Calu3 (cell line): ENCODE measurements at regions not wholly inside any gene's neighbourhood (a gene's known extent, or its start where the extent isn't known, plus 50 kb on each side); places are given as distances from the start of the nearest gene placed in this dataset.

Source experiments
- BruUV-seq: library from RNA; stranded (reverse); fragments of 400-500 nt; replicated peaks from 2 replicates; lab custom pipeline; 2021; lab: Mats Ljungman, UMichigan
- CTCF ChIA-PET: fragments of 300-600 bp; sonication (Branson Sonifier 250); formaldehyde crosslinking; loops from one replicate; lab custom pipeline; 2022; ENCODE audit warnings: antibody characterized with exemption; lab: Charles Lee
- DNase-seq: peaks from one replicate; pipeline ENCODE4 v3.0.0; 2022
- H3K27ac Mint-ChIP-seq: one replicate; pipeline ENCODE4 v1.8.0; 2022; ENCODE audit warnings: mixed read lengths; ENCODE audit not compliant: unreplicated experiment
- H3K27me3 Mint-ChIP-seq: one replicate; pipeline ENCODE4 v1.8.0; 2022; ENCODE audit warnings: mixed read lengths; ENCODE audit not compliant: unreplicated experiment
- H3K36me3 Mint-ChIP-seq: one replicate; pipeline ENCODE4 v1.8.0; 2022; ENCODE audit warnings: mild to moderate bottlenecking, moderate library complexity, mixed read lengths; ENCODE audit not compliant: insufficient read depth, unreplicated experiment
- H3K4me1 Mint-ChIP-seq: one replicate; pipeline ENCODE4 v1.8.0; 2022; ENCODE audit warnings: mild to moderate bottlenecking, low read depth, mixed read lengths; ENCODE audit not compliant: unreplicated experiment
- H3K4me3 Mint-ChIP-seq: one replicate; pipeline ENCODE4 v1.8.0; 2022; ENCODE audit warnings: mild to moderate bottlenecking, low read depth, moderate library complexity, mixed read lengths; ENCODE audit not compliant: unreplicated experiment
- H3K9me3 Mint-ChIP-seq: one replicate; pipeline ENCODE4 v1.8.0; 2022; ENCODE audit warnings: low read depth, mixed read lengths; ENCODE audit not compliant: unreplicated experiment
- intact Hi-C: fragments of 100-400 bp; cut with micrococcal nuclease; formaldehyde crosslinking; loops from one replicate; pipeline ENCODE4 v1.10.0; 2022; ENCODE audit not compliant: unreplicated experiment
- TF ChIP-seq, protein P1 (sequence below): fragments of 200-600 bp; IDR thresholded peaks from one replicate; pipeline ENCODE4 v1.8.0; 2022; ENCODE audit warnings: antibody characterized with exemption; ENCODE audit not compliant: unreplicated experiment

DNA sequence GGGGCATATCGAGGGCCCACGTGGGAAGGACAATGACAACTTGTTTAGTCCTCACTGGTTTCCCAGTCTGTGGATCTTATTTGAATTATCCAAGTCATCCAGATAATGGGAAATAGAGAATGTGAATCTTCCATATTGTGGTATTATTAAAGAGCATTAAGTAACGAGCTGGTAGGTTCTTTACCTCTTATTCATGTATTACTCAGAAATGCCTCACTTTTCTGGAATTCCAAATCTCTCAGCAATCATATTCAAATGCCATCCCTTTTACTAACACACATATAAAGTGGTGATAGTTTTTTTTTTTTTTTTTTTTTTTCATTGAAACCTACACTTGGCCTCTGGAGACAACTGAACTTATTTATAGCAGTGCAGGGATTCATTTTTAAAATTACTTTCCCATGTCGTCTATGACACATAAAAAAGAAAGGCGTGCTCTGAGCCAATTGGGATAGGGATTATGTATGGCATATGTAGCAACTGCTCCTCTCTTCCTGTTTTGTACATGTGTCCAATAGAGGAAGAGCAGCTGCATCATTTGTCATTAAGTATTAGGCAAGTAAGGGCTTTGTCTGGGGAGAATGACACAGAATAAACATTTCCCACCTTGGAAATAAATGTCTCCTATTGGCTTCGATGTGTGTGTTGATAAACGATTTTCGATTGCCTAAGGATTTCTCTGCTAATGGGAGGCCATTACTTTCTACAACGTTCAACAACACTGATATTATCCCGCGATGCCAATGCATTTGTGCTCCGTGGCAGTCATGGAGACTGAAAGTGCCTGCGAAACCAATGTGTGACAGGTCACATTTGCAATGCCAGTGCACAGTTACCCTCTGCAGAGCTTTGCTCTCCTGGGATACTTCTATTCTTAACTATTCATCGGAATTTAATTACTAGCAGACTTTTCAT is 78.6 kb upstream of the IFNG-AS1 start:
- Mint-ChIP-seq H3K9me3 (no peaks in the 10 kb centered on the region), H3K4me1 (peaks cover 12% of the 10 kb centered on the region), H3K36me3 (no peaks in the 10 kb centered on the region), H3K27ac (no peak overlapping the region), H3K27me3 (no peaks in the 10 kb centered on the region), H3K4me3 (no peak overlapping the region)
- no TSS peak for BruUV-seq
- no peak for DNase-seq
- TF ChIP-seq, protein P1, sequence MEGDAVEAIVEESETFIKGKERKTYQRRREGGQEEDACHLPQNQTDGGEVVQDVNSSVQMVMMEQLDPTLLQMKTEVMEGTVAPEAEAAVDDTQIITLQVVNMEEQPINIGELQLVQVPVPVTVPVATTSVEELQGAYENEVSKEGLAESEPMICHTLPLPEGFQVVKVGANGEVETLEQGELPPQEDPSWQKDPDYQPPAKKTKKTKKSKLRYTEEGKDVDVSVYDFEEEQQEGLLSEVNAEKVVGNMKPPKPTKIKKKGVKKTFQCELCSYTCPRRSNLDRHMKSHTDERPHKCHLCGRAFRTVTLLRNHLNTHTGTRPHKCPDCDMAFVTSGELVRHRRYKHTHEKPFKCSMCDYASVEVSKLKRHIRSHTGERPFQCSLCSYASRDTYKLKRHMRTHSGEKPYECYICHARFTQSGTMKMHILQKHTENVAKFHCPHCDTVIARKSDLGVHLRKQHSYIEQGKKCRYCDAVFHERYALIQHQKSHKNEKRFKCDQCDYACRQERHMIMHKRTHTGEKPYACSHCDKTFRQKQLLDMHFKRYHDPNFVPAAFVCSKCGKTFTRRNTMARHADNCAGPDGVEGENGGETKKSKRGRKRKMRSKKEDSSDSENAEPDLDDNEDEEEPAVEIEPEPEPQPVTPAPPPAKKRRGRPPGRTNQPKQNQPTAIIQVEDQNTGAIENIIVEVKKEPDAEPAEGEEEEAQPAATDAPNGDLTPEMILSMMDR: no peak
- intact Hi-C loops: no loop called here
- CTCF ChIA-PET: interaction anchor here (0.5 to 1.5 kb wide), 5 partner anchors 15 to 1240 kb away, joined by 3 to 5 read pairs (median 3); no protein-coding TSS in a partner anchor

DNA sequence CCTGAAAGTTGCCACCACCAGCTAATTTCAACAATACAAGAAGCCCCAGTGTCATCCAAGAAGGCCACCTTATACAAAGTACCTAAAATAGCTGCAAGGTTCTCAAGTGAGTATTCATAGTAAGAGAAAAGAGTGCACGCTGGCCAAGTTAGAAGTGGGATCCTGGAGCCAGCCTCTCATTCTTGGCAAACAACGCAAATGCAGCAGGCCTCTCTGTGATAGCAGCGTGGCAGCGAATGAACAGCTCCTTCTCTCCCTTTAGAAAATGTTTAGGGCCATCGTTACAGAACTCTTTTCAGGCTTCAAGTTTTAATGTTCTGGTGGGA is 78.0 kb upstream of the IFNG-AS1 start:
- H3K27ac Mint-ChIP-seq: no peak overlapping the region
- TF ChIP-seq, protein P1: no peak
- H3K4me3 Mint-ChIP-seq: no peak overlapping the region
- BruUV-seq: no TSS peak
- intact Hi-C loops: no loop called here
- H3K9me3 Mint-ChIP-seq: no peaks in the 10 kb centered on the region
- H3K4me1 Mint-ChIP-seq: peaks cover 12% of the 10 kb centered on the region
- H3K36me3 Mint-ChIP-seq: no peaks in the 10 kb centered on the region
- no peaks in the 10 kb centered on the region for H3K27me3 Mint-ChIP-seq
- CTCF ChIA-PET: interaction anchor here (0.5 kb wide), 1 partner anchor 14 kb away, joined by 4 read pairs; no protein-coding TSS in a partner anchor
- no peak for DNase-seq

DNA sequence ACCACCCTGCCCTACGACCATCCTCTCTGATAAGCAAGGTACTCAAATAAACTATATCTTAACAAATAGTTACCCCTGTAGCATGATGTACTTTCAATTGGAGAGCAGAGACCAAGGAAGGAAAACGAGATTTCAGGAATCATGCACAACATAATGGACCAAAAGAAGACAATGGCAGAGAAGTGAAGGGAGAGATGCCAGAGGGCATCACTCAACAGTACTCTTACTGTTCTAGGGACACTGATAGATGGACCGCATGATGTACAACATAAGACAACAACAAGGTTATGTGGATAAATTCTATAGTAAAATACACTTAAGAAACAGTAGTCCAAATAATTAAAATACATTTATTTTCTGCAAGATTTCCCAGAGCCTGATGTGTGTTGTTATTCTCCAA is 77.5 kb upstream of the IFNG-AS1 start:
- no TSS peak for BruUV-seq
- CTCF ChIA-PET: no interaction called here
- Mint-ChIP-seq H3K27me3 (no peaks in the 10 kb centered on the region), H3K4me3 (no peak overlapping the region), H3K9me3 (no peaks in the 10 kb centered on the region), H3K4me1 (peaks cover 12% of the 10 kb centered on the region), H3K36me3 (no peaks in the 10 kb centered on the region), H3K27ac (no peak overlapping the region)
- no peak for DNase-seq
- TF ChIP-seq, protein P1: no peak
- intact Hi-C loops: no loop called here

DNA sequence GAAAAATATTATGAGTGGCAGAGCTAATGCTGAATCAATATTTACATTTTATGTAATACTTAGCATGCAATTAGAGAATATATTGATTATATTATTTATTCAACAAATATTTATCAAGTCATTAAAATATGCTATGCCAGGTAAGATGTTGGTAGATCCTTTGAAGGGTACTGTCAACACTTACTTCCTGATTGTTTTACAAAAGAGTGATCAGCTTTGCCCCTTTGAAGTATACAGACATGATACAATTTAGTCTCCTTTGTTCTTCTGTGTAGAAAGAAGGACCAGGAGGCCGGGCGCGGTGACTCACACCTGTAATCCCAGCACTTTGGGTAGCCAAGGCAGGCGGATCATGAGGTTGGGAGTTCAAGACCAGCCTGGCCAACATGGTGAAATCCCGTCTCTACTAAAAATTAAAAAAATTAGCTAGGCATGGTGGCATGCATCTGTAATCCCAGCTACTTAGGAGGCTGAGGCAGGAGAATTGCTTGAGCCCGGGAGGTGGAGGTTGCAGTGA is 73.9 kb upstream of the IFNG-AS1 start:
- TF ChIP-seq, protein P1: no peak
- H3K9me3 Mint-ChIP-seq: no peaks in the 10 kb centered on the region
- DNase-seq: no peak
- no TSS peak for BruUV-seq
- no peaks in the 10 kb centered on the region for H3K36me3 Mint-ChIP-seq
- CTCF ChIA-PET: interaction anchor here (0.5 kb wide), 1 partner anchor 642 kb away, joined by 4 read pairs; no protein-coding TSS in a partner anchor
- no peaks in the 10 kb centered on the region for H3K27me3 Mint-ChIP-seq
- no peak overlapping the region for H3K27ac Mint-ChIP-seq
- intact Hi-C loops: no loop called here
- H3K4me1 Mint-ChIP-seq: peaks cover 18% of the 10 kb centered on the region
- H3K4me3 Mint-ChIP-seq: no peak overlapping the region
